Body of pancreas (tissue), 4 donors: ENCODE measurements at regions not wholly inside any gene's neighbourhood (a gene's known extent, or its start where the extent isn't known, plus 50 kb on each side); places are given as distances from the start of the nearest gene placed in this dataset.

Source experiments
- ATAC-seq: fragments of 150-250 bp; one replicate; pipeline ENCODE4 v1.9.1; 2016
- DNase-seq, 4 donors: peaks; one replicate each; pipeline ENCODE4 v3.0.0-alpha.2; 2019
- H3K27ac ChIP-seq, 4 donors: fragments of 200-600 bp; sonication (generic); 1 replicate in 3 of 4; 2 replicates in 1 of 4; pipeline versions ENCODE4 v1.5.1 to v1.6.1; 2016 to 2019; ENCODE audit warnings: mild to moderate bottlenecking in 1 of 4, mixed read lengths in 1 of 4, moderate library complexity in 1 of 4
- H3K27me3 ChIP-seq, 2 donors: fragments of 200-600 bp; sonication (generic); one replicate each; pipeline ENCODE4 v1.6.0; 2016; ENCODE audit warnings: mild to moderate bottlenecking in 1 of 2
- H3K36me3 ChIP-seq, 2 donors: fragments of 200-600 bp; sonication (generic); replicated peaks in 1 of 2; 2 replicates each; pipeline ENCODE4 v1.5.1; 2016; ENCODE audit warnings: low read depth in 2 of 2; ENCODE audit not compliant: insufficient read depth in 1 of 2
- H3K4me1 ChIP-seq: fragments of 200-600 bp; sonication (generic); one replicate; pipeline ENCODE4 v1.6.0; 2016
- H3K4me3 ChIP-seq, 2 donors: fragments of 200-600 bp; sonication (generic); 1 replicate in 1 of 2; 2 replicates in 1 of 2; pipeline ENCODE4 v1.5.1; 2016 to 2019
- H3K9me3 ChIP-seq, 3 donors: fragments of 200-600 bp; sonication (generic); 1 replicate in 2 of 3; 2 replicates in 1 of 3; pipeline ENCODE4 v1.5.1; 2016
- CTCF ChIP-seq, 7 experiments: fragments of 450-650 bp in 4 of 7; fragments of 200-600 bp in 3 of 7; sonication (generic) in 3 of 7; IDR thresholded peaks; one replicate each; pipeline ENCODE4 v1.5.1; 2016 to 2019; ENCODE audit warnings: antibody characterized with exemption in 7 of 7
- POLR2A ChIP-seq, 3 donors: fragments of 450-650 bp; IDR thresholded peaks; one replicate each; pipeline ENCODE4 v1.6.1; 2016; ENCODE audit warnings: antibody characterized with exemption in 3 of 3, mild to moderate bottlenecking in 2 of 3
- WGBS, 2 donors: methylation state at CpG; one replicate each; pipeline ENCODE4 v1.1.5; 2017; 5-methylcytosine and 5-hydroxymethylcytosine counted together
- intact Hi-C: fragments of 100-400 bp; cut with DNase I; formaldehyde crosslinking; loops from one replicate; pipeline ENCODE4 v1.15.1; 2023

GRCh38 chr18:76558881-76559667 is 64.0 kb upstream of the ZNF516 start:
- Histone ChIP-seq H3K4me3 (no peak overlapping the region), H3K27me3 (no peaks in the 10 kb centered on the region), H3K4me1 (no peaks in the 10 kb centered on the region), H3K36me3 (no peaks in the 10 kb centered on the region), H3K9me3 (no peaks in the 10 kb centered on the region), H3K27ac (no peak overlapping the region)
- WGBS, 2 donors, result 53 to 63% methylated on average over 12 to 18 of the region's 18 CpGs
- ATAC-seq (no peak), DNase-seq (no peak)
- TF ChIP-seq POLR2A (IDR thresholded peaks at IDR 0.05), result no peak
- TF ChIP-seq CTCF (IDR thresholded peaks at IDR 0.05), result no peak
- intact Hi-C loops, result no loop called here

GRCh38 chr18:76557026-76557575 is 62.1 kb upstream of the ZNF516 start:
- DNase-seq (no peak), ATAC-seq (no peak)
- no peaks in the 10 kb centered on the region for H3K27me3 ChIP-seq
- H3K4me1 ChIP-seq, result no peaks in the 10 kb centered on the region
- no peaks in the 10 kb centered on the region for H3K36me3 ChIP-seq
- 61 to 73% methylated on average over 10 of the region's 10 CpGs for WGBS, 2 donors
- no peak overlapping the region for H3K4me3 ChIP-seq
- no peak for TF ChIP-seq CTCF (IDR thresholded peaks at IDR 0.05)
- TF ChIP-seq POLR2A (IDR thresholded peaks at IDR 0.05), result no peak
- intact Hi-C loops, result no loop called here
- no peaks in the 10 kb centered on the region for H3K9me3 ChIP-seq
- no peak overlapping the region for H3K27ac ChIP-seq

- 70 to 71% methylated on average over 12 of the region's 12 CpGs for WGBS, 2 donors
- no peaks in the 10 kb centered on the region for H3K36me3 ChIP-seq
- intact Hi-C loops, result no loop called here
- no peak overlapping the region for H3K4me3 ChIP-seq
- no peaks in the 10 kb centered on the region for H3K27me3 ChIP-seq
- TF ChIP-seq CTCF (IDR thresholded peaks at IDR 0.05) (no peak), POLR2A (IDR thresholded peaks at IDR 0.05) (no peak)
- no peaks in the 10 kb centered on the region for H3K9me3 ChIP-seq
- DNase-seq, result no peak
- H3K4me1 ChIP-seq, result no peaks in the 10 kb centered on the region
- H3K27ac ChIP-seq, result peak overlapping the region in 1 of 4 donors; percentile 11
- ATAC-seq, result no peak
Measured at GRCh38 chr18:76554547-76555222, 59.6 kb upstream of the ZNF516 start.

- H3K4me1 ChIP-seq, result no peaks in the 10 kb centered on the region
- ATAC-seq (no peak), DNase-seq (peak in 1 of 4 donors; percentile 40)
- H3K36me3 ChIP-seq, result no peaks in the 10 kb centered on the region
- WGBS, 2 donors, result 35 to 53% methylated on average over 5 of the region's 5 CpGs
- H3K27ac ChIP-seq, result peak overlapping the region in 1 of 4 donors; percentile 11
- H3K4me3 ChIP-seq, result no peak overlapping the region
- H3K9me3 ChIP-seq, result no peaks in the 10 kb centered on the region
- no peaks in the 10 kb centered on the region for H3K27me3 ChIP-seq
- no peak for TF ChIP-seq CTCF (IDR thresholded peaks at IDR 0.05)
- TF ChIP-seq POLR2A (IDR thresholded peaks at IDR 0.05), result no peak
- intact Hi-C loops, result no loop called here
Measured at GRCh38 chr18:76553715-76554546, 58.9 kb upstream of the ZNF516 start.
